Naive thymus-derived CD4-positive, alpha-beta T cell (primary cell): ENCODE measurements at regions not wholly inside any gene's neighbourhood (a gene's known extent, or its start where the extent isn't known, plus 50 kb on each side); places are given as distances from the start of the nearest gene placed in this dataset.

Experiments
- ATAC-seq: fragments of 150-1000 bp; cut with Tn5 transposase; 2 replicates; pipeline ENCODE4 v1.10.0; 2021; ENCODE audit warnings: mild to moderate bottlenecking, moderate library complexity
- CTCF ChIA-PET: fragments of 350-600 bp; sonication (Branson Sonifier 250); formaldehyde crosslinking; loops from one replicate; lab custom pipeline; 2021; ENCODE audit warnings: antibody characterized with exemption; lab: Charles Lee
- POLR2A ChIA-PET: fragments of 350-600 bp; sonication (Branson Sonifier 250); formaldehyde crosslinking; loops from one replicate; lab custom pipeline; 2021; ENCODE audit warnings: antibody characterized with exemption, inconsistent platforms; lab: Charles Lee
- DNase-seq, 9 donors: peaks; one replicate each; pipeline versions ENCODE4 v3.0.0 to v3.0.0-alpha.2; 2020 to 2022; ENCODE audit warnings: mixed read lengths in 1 of 9
- H3K27ac ChIP-seq: one replicate; pipeline ENCODE4 v1.7.0; 2013; ENCODE audit warnings: mild to moderate bottlenecking, low read depth, low read length, moderate library complexity
- H3K27me3 ChIP-seq, 2 donors: one replicate each; pipeline ENCODE4 v1.7.0; 2013; ENCODE audit warnings: low read length in 2 of 2, mild to moderate bottlenecking in 2 of 2, moderate library complexity in 2 of 2; ENCODE audit not compliant: control insufficient read depth in 2 of 2, insufficient read depth in 2 of 2
- H3K36me3 ChIP-seq, 3 experiments: 1 replicate in 2 of 3; 2 replicates in 1 of 3; pipeline ENCODE4 v1.7.0; 2013; ENCODE audit warnings: low read length in 3 of 3, mild to moderate bottlenecking in 3 of 3, moderate library complexity in 1 of 3; ENCODE audit not compliant: insufficient read depth in 3 of 3, control insufficient read depth in 2 of 3
- H3K4me1 ChIP-seq, 2 donors: one replicate each; pipeline ENCODE4 v1.7.0; 2013; ENCODE audit warnings: low read length in 2 of 2, mild to moderate bottlenecking in 2 of 2, moderate library complexity in 1 of 2; ENCODE audit not compliant: control insufficient read depth in 2 of 2, insufficient read depth in 2 of 2
- H3K4me3 ChIP-seq: 2 replicates; pipeline ENCODE4 v1.7.0; 2013; ENCODE audit warnings: mild to moderate bottlenecking, low read length
- H3K9me3 ChIP-seq, 3 experiments: 1 replicate in 2 of 3; 2 replicates in 1 of 3; pipeline ENCODE4 v1.7.0; 2013; ENCODE audit warnings: low read length in 3 of 3; ENCODE audit not compliant: control insufficient read depth in 2 of 3
- H3K27ac Mint-ChIP-seq, 9 donors: one replicate each; pipeline ENCODE4 v1.8.0; 2020 to 2022; ENCODE audit warnings: mixed read lengths in 9 of 9, mild to moderate bottlenecking in 8 of 9, moderate library complexity in 5 of 9, inconsistent platforms in 2 of 9
- H3K27me3 Mint-ChIP-seq, 5 donors: one replicate each; pipeline ENCODE4 v1.8.0; 2021 to 2022; ENCODE audit warnings: mixed read lengths in 5 of 5, mild to moderate bottlenecking in 1 of 5
- H3K36me3 Mint-ChIP-seq, 5 donors: one replicate each; pipeline ENCODE4 v1.8.0; 2020 to 2022; ENCODE audit warnings: mixed read lengths in 5 of 5, mild to moderate bottlenecking in 3 of 5, inconsistent platforms in 1 of 5
- H3K4me1 Mint-ChIP-seq, 7 donors: one replicate each; pipeline ENCODE4 v1.8.0; 2020 to 2022; ENCODE audit warnings: mixed read lengths in 7 of 7, mild to moderate bottlenecking in 3 of 7, inconsistent platforms in 1 of 7
- H3K4me3 Mint-ChIP-seq, 10 donors: one replicate each; pipeline ENCODE4 v1.8.0; 2020 to 2022; ENCODE audit warnings: mild to moderate bottlenecking in 10 of 10, mixed read lengths in 10 of 10, moderate library complexity in 6 of 10, inconsistent platforms in 2 of 10
- H3K9me3 Mint-ChIP-seq, 11 donors: one replicate each; pipeline ENCODE4 v1.8.0; 2020 to 2022; ENCODE audit warnings: mixed read lengths in 11 of 11, mild to moderate bottlenecking in 4 of 11, inconsistent platforms in 1 of 11, moderate library complexity in 1 of 11
- intact Hi-C, 2 donors: fragments of 100-400 bp; cut with micrococcal nuclease; formaldehyde crosslinking; loops; one replicate each; pipeline ENCODE4 v1.15.1; 2023

- Histone ChIP-seq H3K4me1 (no peaks in the 10 kb centered on the region), H3K27me3 (no peaks in the 10 kb centered on the region), H3K36me3 (no peaks in the 10 kb centered on the region), H3K27ac (no peak overlapping the region), H3K9me3 (no peaks in the 10 kb centered on the region), H3K4me3 (no peak overlapping the region)
- intact Hi-C loops: no loop called here
- ChIA-PET CTCF (no interaction called here), POLR2A (interaction anchor here (0.8 kb wide), 1 partner anchor 107 kb away, joined by 3 read pairs; no protein-coding TSS in a partner anchor)
- Mint-ChIP-seq H3K4me3 (no peak overlapping the region), H3K4me1 (peaks cover 0 to 16% (median 0%) of the 10 kb centered on the region in 7 donors), H3K27ac (no peak overlapping the region), H3K27me3 (peaks cover 12 to 58% (median 40%) of the 10 kb centered on the region in 5 donors), H3K36me3 (no peaks in the 10 kb centered on the region), H3K9me3 (peaks cover 0 to 4% (median 2%) of the 10 kb centered on the region in 11 donors)
- DNase-seq (no peak), ATAC-seq (no peak)
These were observed 526.3 kb downstream of the MATN1 start for GRCh38 chr1:30196872-30197638.

GRCh38 chr1:30196457-30196856 lies 526.9 kb downstream of the MATN1 start:
- DNase-seq (no peak), ATAC-seq (no peak)
- POLR2A ChIA-PET: interaction anchor here (0.8 kb wide), 1 partner anchor 108 kb away, joined by 3 read pairs; no protein-coding TSS in a partner anchor
- peaks cover 12 to 58% (median 40%) of the 10 kb centered on the region in 5 donors for H3K27me3 Mint-ChIP-seq
- H3K4me1 Mint-ChIP-seq: peaks cover 0 to 20% (median 0%) of the 10 kb centered on the region in 7 donors
- Histone ChIP-seq H3K4me3 (no peak overlapping the region), H3K27ac (no peak overlapping the region), H3K9me3 (no peaks in the 10 kb centered on the region), H3K4me1 (no peaks in the 10 kb centered on the region), H3K27me3 (no peaks in the 10 kb centered on the region), H3K36me3 (no peaks in the 10 kb centered on the region)
- H3K36me3 Mint-ChIP-seq: no peaks in the 10 kb centered on the region
- H3K27ac Mint-ChIP-seq: no peak overlapping the region
- no peak overlapping the region for H3K4me3 Mint-ChIP-seq
- peaks cover 0 to 4% (median 0%) of the 10 kb centered on the region in 11 donors for H3K9me3 Mint-ChIP-seq
- intact Hi-C loops: no loop called here
- CTCF ChIA-PET: no interaction called here

GRCh38 chr1:30195424-30196134 lies 527.8 kb downstream of the MATN1 start:
- Mint-ChIP-seq H3K9me3 (peaks cover 0 to 4% (median 0%) of the 10 kb centered on the region in 11 donors), H3K27me3 (peaks cover 12 to 58% (median 40%) of the 10 kb centered on the region in 5 donors), H3K27ac (no peak overlapping the region), H3K36me3 (no peaks in the 10 kb centered on the region), H3K4me1 (peaks cover 0 to 29% (median 0%) of the 10 kb centered on the region in 7 donors), H3K4me3 (no peak overlapping the region)
- intact Hi-C loops: no loop called here
- H3K36me3 ChIP-seq: no peaks in the 10 kb centered on the region
- H3K9me3 ChIP-seq: no peaks in the 10 kb centered on the region
- CTCF ChIA-PET: no interaction called here
- H3K27me3 ChIP-seq: no peaks in the 10 kb centered on the region
- no peak overlapping the region for H3K4me3 ChIP-seq
- no peak overlapping the region for H3K27ac ChIP-seq
- ATAC-seq (no peak), DNase-seq (no peak)
- POLR2A ChIA-PET: no interaction called here
- peaks cover 0 to 7% of the 10 kb centered on the region in 2 donors for H3K4me1 ChIP-seq

- ChIA-PET POLR2A (no interaction called here), CTCF (no interaction called here)
- no peak for ATAC-seq
- no peak for DNase-seq
- no peaks in the 10 kb centered on the region for H3K9me3 ChIP-seq
- no peak overlapping the region for H3K4me3 ChIP-seq
- Mint-ChIP-seq H3K27me3 (peaks cover 12 to 58% (median 42%) of the 10 kb centered on the region in 5 donors), H3K4me3 (no peak overlapping the region), H3K4me1 (peaks cover 0 to 34% (median 0%) of the 10 kb centered on the region in 7 donors), H3K27ac (no peak overlapping the region), H3K36me3 (no peaks in the 10 kb centered on the region), H3K9me3 (peaks cover 0 to 2% (median 0%) of the 10 kb centered on the region in 11 donors)
- no peaks in the 10 kb centered on the region for H3K27me3 ChIP-seq
- H3K4me1 ChIP-seq: peaks cover 0 to 14% of the 10 kb centered on the region in 2 donors
- H3K36me3 ChIP-seq: no peaks in the 10 kb centered on the region
- intact Hi-C loops: no loop called here
- no peak overlapping the region for H3K27ac ChIP-seq
These were observed 528.5 kb downstream of the MATN1 start for GRCh38 chr1:30194741-30195423.

GRCh38 chr1:30194046-30194619 lies 529.3 kb downstream of the MATN1 start:
- H3K4me1 ChIP-seq: peaks cover 0 to 14% of the 10 kb centered on the region in 2 donors
- H3K9me3 Mint-ChIP-seq: peaks cover 0 to 2% (median 0%) of the 10 kb centered on the region in 11 donors
- DNase-seq (no peak), ATAC-seq (no peak)
- no peaks in the 10 kb centered on the region for H3K9me3 ChIP-seq
- ChIA-PET CTCF (no interaction called here), POLR2A (no interaction called here)
- H3K27me3 ChIP-seq: no peaks in the 10 kb centered on the region
- H3K27ac Mint-ChIP-seq: no peak overlapping the region
- no peak overlapping the region for H3K4me3 ChIP-seq
- H3K4me3 Mint-ChIP-seq: no peak overlapping the region
- H3K36me3 Mint-ChIP-seq: no peaks in the 10 kb centered on the region
- intact Hi-C loops: no loop called here
- no peak overlapping the region for H3K27ac ChIP-seq
- peaks cover 0 to 41% (median 0%) of the 10 kb centered on the region in 7 donors for H3K4me1 Mint-ChIP-seq
- H3K27me3 Mint-ChIP-seq: peaks cover 12 to 58% (median 48%) of the 10 kb centered on the region in 5 donors
- H3K36me3 ChIP-seq: no peaks in the 10 kb centered on the region

- H3K4me1 ChIP-seq: peaks cover 0 to 17% of the 10 kb centered on the region in 2 donors
- H3K27ac ChIP-seq: no peak overlapping the region
- ChIA-PET CTCF (no interaction called here), POLR2A (no interaction called here)
- intact Hi-C loops: no loop called here
- Mint-ChIP-seq H3K27me3 (peaks cover 10 to 54% (median 47%) of the 10 kb centered on the region in 5 donors), H3K9me3 (peaks cover 0 to 2% (median 0%) of the 10 kb centered on the region in 11 donors), H3K27ac (no peak overlapping the region), H3K4me1 (peaks cover 0 to 41% (median 0%) of the 10 kb centered on the region in 7 donors), H3K36me3 (no peaks in the 10 kb centered on the region), H3K4me3 (peak overlapping the region in 1 of 10 donors; percentile 22)
- ATAC-seq (no peak), DNase-seq (no peak)
- H3K27me3 ChIP-seq: no peaks in the 10 kb centered on the region
- H3K4me3 ChIP-seq: no peak overlapping the region
- no peaks in the 10 kb centered on the region for H3K9me3 ChIP-seq
- no peaks in the 10 kb centered on the region for H3K36me3 ChIP-seq
These were observed 530.3 kb downstream of the MATN1 start for GRCh38 chr1:30192969-30193630.
